HCT116 (cell line): ENCODE measurements at regions not wholly inside any gene's neighbourhood (a gene's known extent, or its start where the extent isn't known, plus 50 kb on each side); places are given as distances from the start of the nearest gene placed in this dataset.

ENCODE experiments used
- ATAC-seq: fragments of 200-7000 bp; cut with Tn5 transposase; 2 replicates; pipeline ENCODE4 v1.9.1; 2020; ENCODE audit warnings: mild to moderate bottlenecking, moderate library complexity
- BruUV-seq: library from RNA; stranded (reverse); fragments of 400-500 nt; replicated peaks from 2 replicates; lab custom pipeline; 2021; lab: Mats Ljungman, UMichigan
- CTCF ChIA-PET: fragments of 300-600 bp; sonication (Branson Sonifier 250); formaldehyde crosslinking; loops from one replicate; lab custom pipeline; 2021; ENCODE audit warnings: antibody characterized with exemption; lab: Charles Lee
- POLR2A ChIA-PET: fragments of 300-600, 350-600 bp; sonication (Branson Sonifier 250); formaldehyde crosslinking; loops from one replicate; lab custom pipeline; 2021; ENCODE audit warnings: antibody characterized with exemption; lab: Charles Lee
- RAD21 ChIA-PET, 2 experiments: fragments of 300-600 bp; sonication (Branson Sonifier 250); formaldehyde crosslinking; loops; one replicate each; lab custom pipeline; 2023; ENCODE audit warnings: low total read pairs in 2 of 2; ENCODE audit not compliant: uncharacterized antibody in 2 of 2, unreplicated experiment in 2 of 2, low non-redundant PET in 1 of 2; lab: Charles Lee
- DNase-seq: peaks from one replicate; pipeline ENCODE4 v3.0.0-alpha.2; 2010; ENCODE audit warnings: low read depth, low spot score
- H2AFZ ChIP-seq: fragments of 200-600 bp; shearing (Covaris generic), sonication (generic); 2 replicates; pipeline ENCODE4 v1.6.1; 2017; ENCODE audit warnings: low read depth, mixed run types, mixed read lengths, antibody characterized with exemption, low read length; ENCODE audit not compliant: poor library complexity, severe bottlenecking
- H3K27ac ChIP-seq: 2 replicates; pipeline ENCODE4 v1.5.1; 2012; ENCODE audit warnings: low read depth, low read length
- H3K27me3 ChIP-seq: fragments of 200-600 bp; sonication (generic); 2 replicates; pipeline ENCODE4 v1.6.1; 2016; ENCODE audit warnings: mixed run types, low read length, mixed read lengths; ENCODE audit not compliant: insufficient read depth
- H3K36me3 ChIP-seq, 2 experiments: fragments of 200-500 bp in 1 of 2; fragments of 200-600 bp in 1 of 2; sonication (Bioruptor generic) in 1 of 2; sonication (generic) in 1 of 2; 2 replicates each; pipeline versions ENCODE4 v1.5.1 to v1.6.1; 2014 to 2016; ENCODE audit warnings: low read length in 2 of 2, inconsistent platforms in 1 of 2, mixed read lengths in 1 of 2, mixed run types in 1 of 2; ENCODE audit not compliant: insufficient read depth in 2 of 2, control insufficient read depth in 1 of 2
- H3K4me1 ChIP-seq, 2 experiments: fragments of 200-600 bp in 1 of 2; sonication (generic) in 1 of 2; 2 replicates each; pipeline versions ENCODE4 v1.5.1 to v1.6.1; 2012 to 2017; ENCODE audit warnings: low read length in 2 of 2, inconsistent platforms in 1 of 2, mild to moderate bottlenecking in 1 of 2, mixed read lengths in 1 of 2, mixed run types in 1 of 2, moderate library complexity in 1 of 2; ENCODE audit not compliant: insufficient read depth in 2 of 2, control insufficient read depth in 1 of 2
- H3K4me2 ChIP-seq: fragments of 200-600 bp; sonication (generic); 2 replicates; pipeline ENCODE4 v1.6.1; 2017; ENCODE audit warnings: mixed run types, low read length, mixed read lengths
- H3K4me3 ChIP-seq, 2 experiments: fragments of 200-600 bp in 1 of 2; sonication (generic) in 1 of 2; replicated peaks in 1 of 2; 2 replicates each; pipeline ENCODE4 v1.5.1; 2011 to 2016; ENCODE audit warnings: low read length in 2 of 2, control low read depth in 1 of 2, low read depth in 1 of 2, mild to moderate bottlenecking in 1 of 2, mixed read lengths in 1 of 2, mixed run types in 1 of 2
- H3K79me2 ChIP-seq: fragments of 200-600 bp; sonication (generic); 2 replicates; pipeline ENCODE4 v1.6.1; 2017; ENCODE audit warnings: mild to moderate bottlenecking, mixed run types, low read length, moderate library complexity, mixed read lengths; ENCODE audit not compliant: insufficient read depth
- H3K9ac ChIP-seq: fragments of 200-600 bp; sonication (generic); 2 replicates; pipeline ENCODE4 v1.6.1; 2016; ENCODE audit warnings: low read length, mixed read lengths
- H3K9me2 ChIP-seq: fragments of 200-600 bp; sonication (generic), shearing (Covaris generic); 2 replicates; pipeline ENCODE4 v1.6.1; 2017; ENCODE audit warnings: mixed run types, mild to moderate bottlenecking, moderate library complexity; ENCODE audit not compliant: insufficient read depth
- H3K9me3 ChIP-seq, 2 experiments: fragments of 200-500 bp in 1 of 2; fragments of 200-600 bp in 1 of 2; sonication (Bioruptor generic) in 1 of 2; sonication (generic) in 1 of 2; 2 replicates each; pipeline ENCODE4 v1.6.1; 2014 to 2017; ENCODE audit warnings: low read length in 2 of 2, mixed read lengths in 2 of 2, inconsistent platforms in 1 of 2, low read depth in 1 of 2, mild to moderate bottlenecking in 1 of 2, mixed run types in 1 of 2, moderate library complexity in 1 of 2; ENCODE audit not compliant: control insufficient read depth in 1 of 2, insufficient read depth in 1 of 2
- H4K20me1 ChIP-seq: fragments of 200-600 bp; sonication (generic), shearing (Covaris generic); 2 replicates; pipeline ENCODE4 v1.6.1; 2017; ENCODE audit warnings: mixed run types, mild to moderate bottlenecking, moderate library complexity; ENCODE audit not compliant: insufficient read depth
- CBX3 ChIP-seq: IDR thresholded peaks from 2 replicates; pipeline ENCODE4 v1.6.1; 2012; ENCODE audit warnings: low read depth
- CEBPB ChIP-seq: IDR thresholded peaks from 2 replicates; pipeline ENCODE4 v1.6.1; 2012; ENCODE audit warnings: low read depth
- EZH2 ChIP-seq: fragments of 200-600 bp; sonication (generic); IDR thresholded peaks from 2 replicates; pipeline ENCODE4 v1.6.1; 2017; ENCODE audit warnings: antibody characterized with exemption, mixed run types
- EZH2phosphoT487 ChIP-seq: fragments of 200-600 bp; IDR thresholded peaks from 2 replicates; pipeline ENCODE4 v1.6.1; 2018; ENCODE audit warnings: antibody characterized with exemption, borderline replicate concordance
- FOSL1 ChIP-seq: IDR thresholded peaks from 2 replicates; pipeline ENCODE4 v1.6.1; 2012; ENCODE audit warnings: low read depth
- JUND ChIP-seq: IDR thresholded peaks from 2 replicates; pipeline ENCODE4 v1.6.1; 2012
- MAX ChIP-seq: IDR thresholded peaks from 2 replicates; pipeline ENCODE4 v1.6.1; 2012
- POLR2A ChIP-seq: IDR thresholded peaks from 2 replicates; pipeline ENCODE4 v1.7.0; 2011; ENCODE audit warnings: borderline replicate concordance; ENCODE audit not compliant: insufficient read depth, insufficient read length; ENCODE audit errors: extremely low read depth
- POLR2AphosphoS5 ChIP-seq: IDR thresholded peaks from 2 replicates; pipeline ENCODE4 v1.6.1; 2011; ENCODE audit warnings: mild to moderate bottlenecking, low read depth, low read length, moderate library complexity
- RAD21 ChIP-seq: IDR thresholded peaks from 2 replicates; pipeline ENCODE4 v1.6.1; 2012; ENCODE audit warnings: low read depth, mild to moderate bottlenecking
- REST ChIP-seq: IDR thresholded peaks from 2 replicates; pipeline ENCODE4 v1.6.1; 2012; ENCODE audit warnings: low read depth
- SP1 ChIP-seq: IDR thresholded peaks from 2 replicates; pipeline ENCODE4 v1.6.1; 2012; ENCODE audit warnings: low read depth
- SRF ChIP-seq: IDR thresholded peaks from 2 replicates; pipeline ENCODE4 v1.6.1; 2012; ENCODE audit warnings: low read depth
- TCF7L2 ChIP-seq: IDR thresholded peaks from 2 replicates; pipeline ENCODE4 v1.7.0; 2011; ENCODE audit warnings: borderline replicate concordance, inconsistent platforms; ENCODE audit not compliant: insufficient read depth, insufficient read length; ENCODE audit errors: extremely low read depth
- ZFX ChIP-seq: fragments of 450-650 bp; IDR thresholded peaks from 2 replicates; pipeline ENCODE4 v1.6.1; 2017
- ZNF274 ChIP-seq: fragments of 200-500 bp; sonication (Bioruptor generic); IDR thresholded peaks from 2 replicates; pipeline ENCODE4 v1.6.1; 2014; ENCODE audit warnings: mild to moderate bottlenecking, low read depth, low read length, inconsistent platforms
- intact Hi-C: fragments of 100-400 bp; cut with micrococcal nuclease; formaldehyde crosslinking; loops from 2 replicates; pipeline ENCODE4 v1.10.0; 2022
- TF ChIP-seq, protein P1 (sequence below): IDR thresholded peaks from 2 replicates; pipeline ENCODE4 v1.6.1; 2012
- TF ChIP-seq, protein P2 (sequence below): IDR thresholded peaks from 2 replicates; pipeline ENCODE4 v1.6.1; 2011; ENCODE audit warnings: mild to moderate bottlenecking, low read length, moderate library complexity; ENCODE audit not compliant: insufficient replicate concordance; ENCODE audit errors: extremely low read depth

DNA sequence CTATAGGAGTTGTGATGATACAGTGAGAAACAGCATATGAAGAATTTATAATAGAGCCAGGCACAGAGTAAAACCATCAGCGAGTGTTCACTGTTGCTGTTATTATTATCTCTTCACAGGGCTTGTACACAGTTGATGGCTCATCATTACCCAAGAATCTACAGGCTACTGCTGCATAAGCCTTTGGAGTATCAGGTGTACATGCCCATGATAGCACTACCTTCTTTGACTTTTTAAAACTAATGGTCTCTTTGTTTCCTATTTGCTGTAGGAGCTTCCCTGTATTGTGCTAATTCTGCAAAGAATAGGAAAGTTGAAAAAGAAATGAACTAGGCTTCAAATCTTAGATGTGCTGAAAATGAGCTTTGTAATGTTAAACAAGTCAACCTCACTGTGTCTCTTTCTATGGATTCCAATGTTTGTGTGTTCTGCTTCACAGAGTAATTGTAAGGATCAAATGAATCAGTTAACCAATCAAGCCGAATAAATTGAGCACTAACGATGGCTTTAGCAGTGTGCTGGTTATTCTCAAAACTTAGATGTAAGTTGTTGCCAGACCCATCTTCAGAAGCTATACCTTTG lies 138.8 kb downstream of the TUSC7 start:
- Histone ChIP-seq H3K4me3 (no peak overlapping the region), H3K4me2 (no peak overlapping the region), H2AFZ (no peak overlapping the region), H3K9me2 (no peaks in the 10 kb centered on the region), H3K79me2 (no peaks in the 10 kb centered on the region), H3K36me3 (no peaks in the 10 kb centered on the region), H3K27ac (no peak overlapping the region), H3K27me3 (no peaks in the 10 kb centered on the region), H3K9ac (no peak overlapping the region), H3K4me1 (no peaks in the 10 kb centered on the region), H4K20me1 (no peaks in the 10 kb centered on the region), H3K9me3 (no peaks in the 10 kb centered on the region)
- ChIA-PET POLR2A (no interaction called here), CTCF (no interaction called here), RAD21 (no interaction called here)
- DNase-seq: no peak
- intact Hi-C loops: no loop called here
- ATAC-seq: no peak
- no TSS peak for BruUV-seq
- TF ChIP-seq, protein P1, sequence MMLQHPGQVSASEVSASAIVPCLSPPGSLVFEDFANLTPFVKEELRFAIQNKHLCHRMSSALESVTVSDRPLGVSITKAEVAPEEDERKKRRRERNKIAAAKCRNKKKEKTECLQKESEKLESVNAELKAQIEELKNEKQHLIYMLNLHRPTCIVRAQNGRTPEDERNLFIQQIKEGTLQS: no peak
- TF ChIP-seq ZFX (no peak), JUND (no peak), ZNF274 (no peak), EZH2 (no peak), RAD21 (no peak), REST (no peak), SRF (no peak), CEBPB (no peak), MAX (no peak), SP1 (no peak), TCF7L2 (no peak), EZH2phosphoT487 (no peak), FOSL1 (no peak), CBX3 (no peak), POLR2AphosphoS5 (no peak), POLR2A (no peak)
- TF ChIP-seq, protein P2, sequence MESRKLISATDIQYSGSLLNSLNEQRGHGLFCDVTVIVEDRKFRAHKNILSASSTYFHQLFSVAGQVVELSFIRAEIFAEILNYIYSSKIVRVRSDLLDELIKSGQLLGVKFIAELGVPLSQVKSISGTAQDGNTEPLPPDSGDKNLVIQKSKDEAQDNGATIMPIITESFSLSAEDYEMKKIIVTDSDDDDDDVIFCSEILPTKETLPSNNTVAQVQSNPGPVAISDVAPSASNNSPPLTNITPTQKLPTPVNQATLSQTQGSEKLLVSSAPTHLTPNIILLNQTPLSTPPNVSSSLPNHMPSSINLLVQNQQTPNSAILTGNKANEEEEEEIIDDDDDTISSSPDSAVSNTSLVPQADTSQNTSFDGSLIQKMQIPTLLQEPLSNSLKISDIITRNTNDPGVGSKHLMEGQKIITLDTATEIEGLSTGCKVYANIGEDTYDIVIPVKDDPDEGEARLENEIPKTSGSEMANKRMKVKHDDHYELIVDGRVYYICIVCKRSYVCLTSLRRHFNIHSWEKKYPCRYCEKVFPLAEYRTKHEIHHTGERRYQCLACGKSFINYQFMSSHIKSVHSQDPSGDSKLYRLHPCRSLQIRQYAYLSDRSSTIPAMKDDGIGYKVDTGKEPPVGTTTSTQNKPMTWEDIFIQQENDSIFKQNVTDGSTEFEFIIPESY: no peak
